Breast epithelium (tissue), 3 donors: ENCODE measurements at regions not wholly inside any gene's neighbourhood (a gene's known extent, or its start where the extent isn't known, plus 50 kb on each side); places are given as distances from the start of the nearest gene placed in this dataset.

Source experiments
- CTCF ChIP-seq, 3 donors: fragments of 450-650 bp; IDR thresholded peaks; one replicate each; pipeline ENCODE4 v1.5.1; 2016 to 2017; ENCODE audit warnings: antibody characterized with exemption in 3 of 3, mild to moderate bottlenecking in 3 of 3, moderate library complexity in 3 of 3
- POLR2A ChIP-seq: fragments of 450-650 bp; IDR thresholded peaks from one replicate; pipeline ENCODE4 v1.6.1; 2016; ENCODE audit warnings: antibody characterized with exemption, mild to moderate bottlenecking, moderate library complexity

- TF ChIP-seq CTCF (IDR thresholded peaks at IDR 0.05): no peak
- no peak for TF ChIP-seq POLR2A
These were observed 502.6 kb upstream of the JAG1 start for GRCh38 chr20:11176431-11176830.
